Endodermal cell (in vitro differentiated cells): ENCODE measurements at regions not wholly inside any gene's neighbourhood (a gene's known extent, or its start where the extent isn't known, plus 50 kb on each side); places are given as distances from the start of the nearest gene placed in this dataset.

Experiments used
- DNase-seq: peaks from one replicate; pipeline ENCODE4 v3.0.0-alpha.2; 2017
- H3K27ac ChIP-seq: 2 replicates; pipeline ENCODE4 v1.5.1; 2013; ENCODE audit warnings: mild to moderate bottlenecking, low read depth, low read length, moderate library complexity
- H3K27me3 ChIP-seq: 2 replicates; pipeline ENCODE4 v1.6.1; 2013; ENCODE audit warnings: mild to moderate bottlenecking, low read length, moderate library complexity; ENCODE audit not compliant: insufficient read depth, control insufficient read depth, poor library complexity, severe bottlenecking
- H3K36me3 ChIP-seq: 2 replicates; pipeline ENCODE4 v1.7.0; 2013; ENCODE audit warnings: mild to moderate bottlenecking, low read length, moderate library complexity; ENCODE audit not compliant: control insufficient read depth, insufficient read depth
- H3K4me1 ChIP-seq: one replicate; pipeline ENCODE4 v1.7.0; 2013; ENCODE audit warnings: low read length; ENCODE audit not compliant: control insufficient read depth, insufficient read depth
- H3K4me3 ChIP-seq: 2 replicates; pipeline ENCODE4 v1.5.1; 2013; ENCODE audit warnings: mild to moderate bottlenecking, low read length, moderate library complexity
- H3K9ac ChIP-seq: 2 replicates; pipeline ENCODE4 v1.6.1; 2013; ENCODE audit warnings: mild to moderate bottlenecking, low read length, moderate library complexity; ENCODE audit not compliant: poor library complexity, severe bottlenecking; ENCODE audit errors: extremely low read depth
- H3K9me3 ChIP-seq: 2 replicates; pipeline ENCODE4 v1.6.1; 2013; ENCODE audit warnings: mild to moderate bottlenecking, low read length, moderate library complexity; ENCODE audit not compliant: control insufficient read depth
- H3K27ac Mint-ChIP-seq: 2 replicates; pipeline ENCODE4 v1.8.0; 2020; ENCODE audit warnings: mixed read lengths
- H3K27me3 Mint-ChIP-seq: 2 replicates; pipeline ENCODE4 v1.8.0; 2021; ENCODE audit warnings: mild to moderate bottlenecking, mixed read lengths; ENCODE audit not compliant: insufficient read depth
- H3K36me3 Mint-ChIP-seq: 2 replicates; pipeline ENCODE4 v1.8.0; 2020; ENCODE audit warnings: low read depth, mixed read lengths
- H3K4me1 Mint-ChIP-seq: 2 replicates; pipeline ENCODE4 v1.8.0; 2020; ENCODE audit warnings: mixed read lengths
- H3K4me3 Mint-ChIP-seq: 2 replicates; pipeline ENCODE4 v1.8.0; 2020; ENCODE audit warnings: mild to moderate bottlenecking, moderate library complexity, mixed read lengths
- H3K9me3 Mint-ChIP-seq: 2 replicates; pipeline ENCODE4 v1.8.0; 2020; ENCODE audit warnings: mild to moderate bottlenecking, mixed read lengths
- CTCF ChIP-seq: fragments of 200-600 bp; sonication (generic); conservative IDR thresholded peaks from 2 replicates; pipeline ENCODE4 v1.5.0; 2021; ENCODE audit warnings: antibody characterized with exemption, mild to moderate bottlenecking
- WGBS, 2 experiments: methylation state at CpG; one replicate each; pipeline versions ENCODE4 v1.1.5 to v1.1.7; 2013; ENCODE audit warnings: missing lambda C conversion rate in 2 of 2, mixed read lengths in 1 of 2; ENCODE audit not compliant: insufficient coverage in 1 of 2, insufficient read length in 1 of 2; 5-methylcytosine and 5-hydroxymethylcytosine counted together

DNA sequence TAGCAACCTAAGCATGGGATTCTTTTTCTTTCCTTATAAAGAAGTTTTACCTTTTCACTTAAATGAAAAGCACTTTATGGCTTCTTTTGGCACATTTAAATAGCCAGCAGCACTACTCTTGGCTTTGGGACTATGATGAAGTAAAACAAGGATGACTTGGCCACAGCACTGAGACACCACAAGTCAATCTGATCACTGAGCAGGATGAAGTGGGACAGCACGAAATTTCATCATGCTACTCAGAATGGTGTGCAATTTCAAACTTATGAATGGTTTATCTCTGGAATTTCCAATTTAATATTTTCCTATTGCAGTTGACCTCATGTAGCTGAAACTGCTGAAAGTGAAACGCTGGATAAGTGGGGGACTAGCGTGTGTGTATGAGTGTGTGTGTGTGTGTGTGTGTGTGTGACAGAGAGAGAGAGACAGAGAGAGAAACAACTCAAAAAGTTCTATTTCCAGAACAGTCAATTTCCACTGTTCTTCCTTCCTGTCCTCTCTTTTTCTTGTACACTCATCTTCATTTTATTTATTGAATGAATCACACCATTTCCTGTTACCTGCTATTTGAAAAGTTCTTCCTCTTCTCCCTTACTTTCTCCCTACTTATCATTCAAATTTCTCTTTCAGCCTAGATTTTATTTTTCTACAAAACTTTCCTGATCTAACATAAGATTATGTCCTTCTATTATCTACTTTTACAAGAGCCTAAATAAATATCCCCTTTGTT lies 414.2 kb upstream of the MIR17HG start:
- Mint-ChIP-seq H3K4me3 (no peak overlapping the region), H3K27ac (no peak overlapping the region), H3K4me1 (peaks cover 12% of the 10 kb centered on the region), H3K9me3 (peaks cover 7% of the 10 kb centered on the region), H3K27me3 (no peaks in the 10 kb centered on the region), H3K36me3 (no peaks in the 10 kb centered on the region)
- 75 to 79% methylated on average over 1 to 2 of the region's 3 CpGs for WGBS, 2 experiments
- Histone ChIP-seq H3K4me3 (no peak overlapping the region), H3K9me3 (peaks cover 8% of the 10 kb centered on the region), H3K27me3 (no peaks in the 10 kb centered on the region), H3K4me1 (peaks cover 4% of the 10 kb centered on the region), H3K27ac (no peak overlapping the region), H3K9ac (no peak overlapping the region), H3K36me3 (no peaks in the 10 kb centered on the region)
- TF ChIP-seq CTCF, result no peak
- DNase-seq, result no peak

DNA sequence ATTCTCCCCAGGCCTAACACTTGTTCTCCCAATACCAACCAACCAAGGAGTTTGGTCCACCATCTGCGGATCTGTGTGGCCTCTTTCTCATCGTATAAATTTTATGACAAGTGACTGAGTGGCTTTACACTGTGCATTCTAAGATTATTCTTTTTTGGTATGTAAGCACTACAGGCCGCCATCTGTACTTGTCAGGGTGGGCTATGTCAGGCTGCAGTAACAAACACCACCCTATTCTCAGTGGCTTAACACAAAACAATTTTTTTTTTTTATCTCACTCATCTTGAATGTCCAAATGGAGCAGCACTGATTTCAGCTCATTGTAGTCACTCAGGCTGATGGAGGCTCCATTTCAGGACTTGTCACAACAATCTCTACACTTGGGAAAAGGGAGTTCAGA lies 412.7 kb upstream of the MIR17HG start:
- Histone ChIP-seq H3K4me3 (no peak overlapping the region), H3K27ac (no peak overlapping the region), H3K9me3 (peaks cover 8% of the 10 kb centered on the region), H3K36me3 (no peaks in the 10 kb centered on the region), H3K27me3 (no peaks in the 10 kb centered on the region), H3K4me1 (peaks cover 1% of the 10 kb centered on the region), H3K9ac (no peak overlapping the region)
- peaks cover 7% of the 10 kb centered on the region for H3K9me3 Mint-ChIP-seq
- TF ChIP-seq CTCF, result no peak
- no peak overlapping the region for H3K4me3 Mint-ChIP-seq
- no peaks in the 10 kb centered on the region for H3K27me3 Mint-ChIP-seq
- 94 to 97% methylated on average over 2 to 3 of the region's 3 CpGs for WGBS, 2 experiments
- peaks cover 9% of the 10 kb centered on the region for H3K4me1 Mint-ChIP-seq
- H3K27ac Mint-ChIP-seq, result no peak overlapping the region
- H3K36me3 Mint-ChIP-seq, result no peaks in the 10 kb centered on the region
- no peak for DNase-seq

DNA sequence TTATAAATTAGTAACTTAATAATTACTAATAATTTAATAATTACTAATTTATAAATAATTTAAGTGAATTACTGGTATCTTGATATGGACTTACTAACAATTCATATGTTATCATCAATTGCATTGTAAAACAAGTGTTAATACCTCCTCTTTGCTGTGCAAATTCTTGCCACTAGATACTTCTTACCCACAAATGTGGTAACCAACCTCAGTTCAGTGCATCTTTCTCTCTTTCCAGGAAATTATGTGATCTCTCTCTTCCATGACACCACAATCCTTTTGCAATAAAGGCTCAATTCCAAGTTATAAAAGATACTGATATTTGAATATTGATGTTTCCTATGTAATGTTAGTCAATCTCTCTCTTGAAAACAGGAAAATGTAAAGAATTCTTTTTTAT lies 408.6 kb upstream of the MIR17HG start:
- no peaks in the 10 kb centered on the region for H3K9me3 Mint-ChIP-seq
- no peak for TF ChIP-seq CTCF
- Histone ChIP-seq H3K27ac (no peak overlapping the region), H3K36me3 (no peaks in the 10 kb centered on the region), H3K4me3 (no peak overlapping the region), H3K4me1 (no peaks in the 10 kb centered on the region), H3K9ac (no peak overlapping the region), H3K9me3 (no peaks in the 10 kb centered on the region), H3K27me3 (no peaks in the 10 kb centered on the region)
- H3K4me1 Mint-ChIP-seq, result peaks cover 9% of the 10 kb centered on the region
- H3K27me3 Mint-ChIP-seq, result no peaks in the 10 kb centered on the region
- H3K27ac Mint-ChIP-seq, result no peak overlapping the region
- H3K36me3 Mint-ChIP-seq, result no peaks in the 10 kb centered on the region
- H3K4me3 Mint-ChIP-seq, result no peak overlapping the region
- DNase-seq, result no peak
